Hepatocyte (in vitro differentiated cells): ENCODE measurements at regions not wholly inside any gene's neighbourhood (a gene's known extent, or its start where the extent isn't known, plus 50 kb on each side); places are given as distances from the start of the nearest gene placed in this dataset.

Source experiments
- DNase-seq: peaks from one replicate; pipeline ENCODE4 v3.0.0-alpha.2; 2016; ENCODE audit warnings: low spot score
- H2AFZ ChIP-seq: fragments of 200-600 bp; sonication (generic); 2 replicates; pipeline ENCODE4 v1.6.0; 2016; ENCODE audit warnings: antibody characterized with exemption, mild to moderate bottlenecking
- H3K27ac ChIP-seq: fragments of 200-600 bp; sonication (generic); 2 replicates; pipeline ENCODE4 v1.5.1; 2016; ENCODE audit warnings: mild to moderate bottlenecking
- H3K27me3 ChIP-seq: fragments of 200-600 bp; sonication (generic); 2 replicates; pipeline ENCODE4 v1.6.1; 2016
- H3K36me3 ChIP-seq: fragments of 200-600 bp; sonication (generic); replicated peaks from 2 replicates; pipeline ENCODE4 v1.5.1; 2016; ENCODE audit warnings: low read depth; ENCODE audit not compliant: insufficient read depth
- H3K4me1 ChIP-seq: fragments of 200-600 bp; sonication (generic); 2 replicates; pipeline ENCODE4 v1.5.1; 2016; ENCODE audit warnings: mild to moderate bottlenecking, moderate library complexity; ENCODE audit not compliant: insufficient read depth
- H3K4me2 ChIP-seq: fragments of 200-600 bp; sonication (generic); 2 replicates; pipeline ENCODE4 v1.6.0; 2016
- H3K4me3 ChIP-seq: fragments of 200-600 bp; sonication (generic); 2 replicates; pipeline ENCODE4 v1.5.1; 2016; ENCODE audit warnings: mild to moderate bottlenecking
- H3K79me2 ChIP-seq: fragments of 200-600 bp; sonication (generic); 2 replicates; pipeline ENCODE4 v1.6.0; 2017; ENCODE audit warnings: mild to moderate bottlenecking
- H3K9me2 ChIP-seq: fragments of 200-600 bp; sonication (generic); replicated peaks from 2 replicates; pipeline ENCODE4 v1.6.0; 2017; ENCODE audit warnings: mild to moderate bottlenecking; ENCODE audit not compliant: insufficient read depth
- H3K9me3 ChIP-seq: fragments of 200-600 bp; sonication (generic); 2 replicates; pipeline ENCODE4 v1.5.1; 2016; ENCODE audit warnings: low read depth, mild to moderate bottlenecking
- H4K20me1 ChIP-seq: fragments of 200-600 bp; sonication (generic); 2 replicates; pipeline ENCODE4 v1.6.0; 2016; ENCODE audit warnings: mild to moderate bottlenecking; ENCODE audit not compliant: insufficient read depth, poor library complexity, severe bottlenecking
- EZH2 ChIP-seq: fragments of 200-600 bp; sonication (generic); IDR thresholded peaks from 2 replicates; pipeline ENCODE4 v1.6.1; 2016; ENCODE audit warnings: antibody characterized with exemption, mild to moderate bottlenecking, borderline replicate concordance
- EZH2phosphoT487 ChIP-seq: fragments of 200-600 bp; sonication (generic); IDR thresholded peaks from one replicate; pipeline ENCODE4 v1.6.1; 2018; ENCODE audit warnings: antibody characterized with exemption, mild to moderate bottlenecking, low read depth, moderate library complexity; ENCODE audit not compliant: unreplicated experiment, severe bottlenecking
- WGBS: methylation state at CpG from one replicate; pipeline ENCODE4 v1.1.6; 2016; ENCODE audit warnings: low lambda C conversion rate; ENCODE audit errors: missing lambda C conversion rate; 5-methylcytosine and 5-hydroxymethylcytosine counted together
- TF ChIP-seq, protein P1 (sequence below): fragments of 200-600 bp; sonication (generic); IDR thresholded peaks from 2 replicates; pipeline ENCODE4 v1.5.1; 2016; ENCODE audit warnings: antibody characterized with exemption, mild to moderate bottlenecking; ENCODE audit not compliant: poor library complexity

DNA sequence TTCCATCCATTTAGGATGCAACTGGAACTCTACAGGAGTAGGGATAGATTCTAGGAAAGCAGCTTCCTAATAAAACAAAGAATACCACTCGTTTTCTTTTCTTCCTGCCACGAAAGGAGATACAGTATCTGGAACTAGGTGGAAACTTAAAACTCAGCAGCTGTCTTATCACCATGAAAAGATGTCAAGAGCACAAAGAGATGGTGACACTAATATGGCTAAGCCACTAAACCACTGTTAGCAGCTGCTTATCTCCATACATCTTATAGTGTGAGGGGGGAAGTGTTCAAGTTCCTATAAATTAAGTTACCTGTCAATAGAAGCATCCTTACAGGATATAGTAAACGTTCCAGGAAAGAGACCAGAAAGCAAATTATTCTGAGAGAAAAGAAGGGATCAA is 162.5 kb downstream of the TYW3 start:
- TF ChIP-seq, protein P1, sequence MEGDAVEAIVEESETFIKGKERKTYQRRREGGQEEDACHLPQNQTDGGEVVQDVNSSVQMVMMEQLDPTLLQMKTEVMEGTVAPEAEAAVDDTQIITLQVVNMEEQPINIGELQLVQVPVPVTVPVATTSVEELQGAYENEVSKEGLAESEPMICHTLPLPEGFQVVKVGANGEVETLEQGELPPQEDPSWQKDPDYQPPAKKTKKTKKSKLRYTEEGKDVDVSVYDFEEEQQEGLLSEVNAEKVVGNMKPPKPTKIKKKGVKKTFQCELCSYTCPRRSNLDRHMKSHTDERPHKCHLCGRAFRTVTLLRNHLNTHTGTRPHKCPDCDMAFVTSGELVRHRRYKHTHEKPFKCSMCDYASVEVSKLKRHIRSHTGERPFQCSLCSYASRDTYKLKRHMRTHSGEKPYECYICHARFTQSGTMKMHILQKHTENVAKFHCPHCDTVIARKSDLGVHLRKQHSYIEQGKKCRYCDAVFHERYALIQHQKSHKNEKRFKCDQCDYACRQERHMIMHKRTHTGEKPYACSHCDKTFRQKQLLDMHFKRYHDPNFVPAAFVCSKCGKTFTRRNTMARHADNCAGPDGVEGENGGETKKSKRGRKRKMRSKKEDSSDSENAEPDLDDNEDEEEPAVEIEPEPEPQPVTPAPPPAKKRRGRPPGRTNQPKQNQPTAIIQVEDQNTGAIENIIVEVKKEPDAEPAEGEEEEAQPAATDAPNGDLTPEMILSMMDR: no peak
- TF ChIP-seq EZH2phosphoT487 (no peak), EZH2 (no peak)
- H3K9me3 ChIP-seq: no peaks in the 10 kb centered on the region
- DNase-seq: no peak
- H3K4me1 ChIP-seq: no peaks in the 10 kb centered on the region
- WGBS: 59% methylated on average over 3 of the region's 3 CpGs
- no peak overlapping the region for H3K4me2 ChIP-seq
- H3K36me3 ChIP-seq: no peaks in the 10 kb centered on the region
- H3K27ac ChIP-seq: no peak overlapping the region
- no peaks in the 10 kb centered on the region for H3K79me2 ChIP-seq
- H2AFZ ChIP-seq: no peak overlapping the region
- H4K20me1 ChIP-seq: no peaks in the 10 kb centered on the region
- H3K9me2 ChIP-seq: no peaks in the 10 kb centered on the region
- H3K4me3 ChIP-seq: no peak overlapping the region
- no peaks in the 10 kb centered on the region for H3K27me3 ChIP-seq

DNA sequence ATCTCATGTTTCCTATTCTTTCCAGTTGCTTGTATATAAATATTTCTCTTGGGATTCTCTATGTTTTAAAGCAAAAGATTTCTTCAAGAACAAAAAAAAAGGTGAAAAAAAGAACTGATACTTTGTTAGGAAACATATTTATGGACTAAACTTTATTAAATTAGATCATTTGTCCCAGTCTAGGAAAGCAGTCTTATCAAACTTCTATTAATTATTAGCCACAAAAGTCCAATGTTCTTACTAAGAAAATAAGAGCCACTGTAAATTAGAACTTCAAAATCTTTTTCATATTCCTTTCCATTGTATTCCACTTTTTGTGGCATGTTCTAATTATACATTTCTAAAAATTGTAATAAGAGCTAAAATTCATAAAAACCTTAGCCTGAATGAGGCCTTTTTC is 175.2 kb downstream of the TYW3 start:
- H3K4me1 ChIP-seq: no peaks in the 10 kb centered on the region
- no peak overlapping the region for H3K27ac ChIP-seq
- no peaks in the 10 kb centered on the region for H3K9me2 ChIP-seq
- H3K36me3 ChIP-seq: no peaks in the 10 kb centered on the region
- H4K20me1 ChIP-seq: no peaks in the 10 kb centered on the region
- no peak for TF ChIP-seq EZH2phosphoT487
- TF ChIP-seq, protein P1: no peak
- no peak for TF ChIP-seq EZH2
- no peak overlapping the region for H2AFZ ChIP-seq
- no peak overlapping the region for H3K4me2 ChIP-seq
- H3K27me3 ChIP-seq: no peaks in the 10 kb centered on the region
- no peaks in the 10 kb centered on the region for H3K9me3 ChIP-seq
- H3K4me3 ChIP-seq: no peak overlapping the region
- no peak for DNase-seq
- H3K79me2 ChIP-seq: no peaks in the 10 kb centered on the region

DNA sequence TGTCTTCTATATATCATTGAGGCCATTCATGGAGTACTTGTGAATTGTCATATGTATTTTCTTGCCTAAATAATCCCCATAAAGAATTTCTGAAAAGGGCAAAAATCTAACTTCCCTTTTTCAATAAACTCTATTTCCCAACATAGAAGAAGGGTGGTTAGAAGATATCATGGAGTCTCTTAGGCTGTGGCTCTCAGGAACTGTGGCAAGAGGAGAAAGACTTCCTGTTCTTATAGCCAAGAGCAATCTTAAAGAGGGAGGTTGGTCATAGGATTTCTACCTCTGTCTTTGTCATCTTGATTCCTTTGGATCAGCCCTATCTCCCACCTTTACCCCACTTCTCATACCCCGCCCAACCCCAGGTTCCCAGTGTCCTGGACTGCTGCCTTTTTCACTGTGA is 175.8 kb downstream of the TYW3 start:
- Histone ChIP-seq H3K27ac (no peak overlapping the region), H3K4me3 (no peak overlapping the region), H2AFZ (no peak overlapping the region), H3K4me1 (no peaks in the 10 kb centered on the region), H4K20me1 (no peaks in the 10 kb centered on the region), H3K36me3 (no peaks in the 10 kb centered on the region), H3K9me2 (no peaks in the 10 kb centered on the region), H3K27me3 (no peaks in the 10 kb centered on the region), H3K9me3 (no peaks in the 10 kb centered on the region), H3K4me2 (no peak overlapping the region), H3K79me2 (no peaks in the 10 kb centered on the region)
- TF ChIP-seq, protein P1: no peak
- no peak for TF ChIP-seq EZH2phosphoT487
- TF ChIP-seq EZH2: no peak
- no peak for DNase-seq
- WGBS: no CpG with 5 or more reads among the region's 1 CpG

DNA sequence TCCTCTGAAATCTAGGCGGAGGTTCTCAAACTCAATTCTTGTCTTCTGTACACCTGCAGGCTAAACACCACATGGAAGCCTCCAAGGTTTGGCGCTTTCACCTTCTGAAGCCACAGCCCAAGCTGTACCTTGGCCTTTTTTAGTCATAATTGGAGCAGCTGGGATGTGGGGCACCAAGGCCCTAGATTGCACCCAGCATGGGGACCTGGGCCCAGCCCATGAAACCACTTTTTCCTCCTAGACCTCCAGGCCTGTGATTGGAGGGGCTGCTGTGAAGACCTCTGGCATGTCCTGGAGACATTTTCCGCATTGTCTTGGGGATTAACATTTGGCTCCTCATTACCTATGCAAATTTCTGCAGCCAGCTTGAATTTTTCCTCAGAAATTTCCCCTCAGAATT is 181.0 kb downstream of the TYW3 start:
- Histone ChIP-seq H3K4me1 (no peaks in the 10 kb centered on the region), H3K9me2 (no peaks in the 10 kb centered on the region), H3K36me3 (no peaks in the 10 kb centered on the region), H3K79me2 (no peaks in the 10 kb centered on the region), H3K27ac (no peak overlapping the region), H2AFZ (no peak overlapping the region), H3K4me2 (no peak overlapping the region), H4K20me1 (no peaks in the 10 kb centered on the region), H3K9me3 (no peaks in the 10 kb centered on the region), H3K4me3 (no peak overlapping the region), H3K27me3 (no peaks in the 10 kb centered on the region)
- DNase-seq: no peak
- WGBS: 86% methylated on average over 3 of the region's 3 CpGs
- TF ChIP-seq EZH2phosphoT487: no peak
- TF ChIP-seq, protein P1: no peak
- TF ChIP-seq EZH2: no peak
